HCT116 (cell line): ENCODE measurements at regions not wholly inside any gene's neighbourhood (a gene's known extent, or its start where the extent isn't known, plus 50 kb on each side); places are given as distances from the start of the nearest gene placed in this dataset.

ENCODE experiments used
- ATAC-seq: fragments of 200-7000 bp; cut with Tn5 transposase; 2 replicates; pipeline ENCODE4 v1.9.1; 2020; ENCODE audit warnings: mild to moderate bottlenecking, moderate library complexity
- BruUV-seq: library from RNA; stranded (reverse); fragments of 400-500 nt; replicated peaks from 2 replicates; lab custom pipeline; 2021; lab: Mats Ljungman, UMichigan
- CTCF ChIA-PET: fragments of 300-600 bp; sonication (Branson Sonifier 250); formaldehyde crosslinking; loops from one replicate; lab custom pipeline; 2021; ENCODE audit warnings: antibody characterized with exemption; lab: Charles Lee
- POLR2A ChIA-PET: fragments of 300-600, 350-600 bp; sonication (Branson Sonifier 250); formaldehyde crosslinking; loops from one replicate; lab custom pipeline; 2021; ENCODE audit warnings: antibody characterized with exemption; lab: Charles Lee
- RAD21 ChIA-PET, 2 experiments: fragments of 300-600 bp; sonication (Branson Sonifier 250); formaldehyde crosslinking; loops; one replicate each; lab custom pipeline; 2023; ENCODE audit warnings: low total read pairs in 2 of 2; ENCODE audit not compliant: uncharacterized antibody in 2 of 2, unreplicated experiment in 2 of 2, low non-redundant PET in 1 of 2; lab: Charles Lee
- DNase-seq: peaks from one replicate; pipeline ENCODE4 v3.0.0-alpha.2; 2010; ENCODE audit warnings: low read depth, low spot score
- H2AFZ ChIP-seq: fragments of 200-600 bp; shearing (Covaris generic), sonication (generic); 2 replicates; pipeline ENCODE4 v1.6.1; 2017; ENCODE audit warnings: low read depth, mixed run types, mixed read lengths, antibody characterized with exemption, low read length; ENCODE audit not compliant: poor library complexity, severe bottlenecking
- H3K27ac ChIP-seq: 2 replicates; pipeline ENCODE4 v1.5.1; 2012; ENCODE audit warnings: low read depth, low read length
- H3K27me3 ChIP-seq: fragments of 200-600 bp; sonication (generic); 2 replicates; pipeline ENCODE4 v1.6.1; 2016; ENCODE audit warnings: mixed run types, low read length, mixed read lengths; ENCODE audit not compliant: insufficient read depth
- H3K36me3 ChIP-seq, 2 experiments: fragments of 200-500 bp in 1 of 2; fragments of 200-600 bp in 1 of 2; sonication (Bioruptor generic) in 1 of 2; sonication (generic) in 1 of 2; 2 replicates each; pipeline versions ENCODE4 v1.5.1 to v1.6.1; 2014 to 2016; ENCODE audit warnings: low read length in 2 of 2, inconsistent platforms in 1 of 2, mixed read lengths in 1 of 2, mixed run types in 1 of 2; ENCODE audit not compliant: insufficient read depth in 2 of 2, control insufficient read depth in 1 of 2
- H3K4me1 ChIP-seq, 2 experiments: fragments of 200-600 bp in 1 of 2; sonication (generic) in 1 of 2; 2 replicates each; pipeline versions ENCODE4 v1.5.1 to v1.6.1; 2012 to 2017; ENCODE audit warnings: low read length in 2 of 2, inconsistent platforms in 1 of 2, mild to moderate bottlenecking in 1 of 2, mixed read lengths in 1 of 2, mixed run types in 1 of 2, moderate library complexity in 1 of 2; ENCODE audit not compliant: insufficient read depth in 2 of 2, control insufficient read depth in 1 of 2
- H3K4me2 ChIP-seq: fragments of 200-600 bp; sonication (generic); 2 replicates; pipeline ENCODE4 v1.6.1; 2017; ENCODE audit warnings: mixed run types, low read length, mixed read lengths
- H3K4me3 ChIP-seq, 2 experiments: fragments of 200-600 bp in 1 of 2; sonication (generic) in 1 of 2; replicated peaks in 1 of 2; 2 replicates each; pipeline ENCODE4 v1.5.1; 2011 to 2016; ENCODE audit warnings: low read length in 2 of 2, control low read depth in 1 of 2, low read depth in 1 of 2, mild to moderate bottlenecking in 1 of 2, mixed read lengths in 1 of 2, mixed run types in 1 of 2
- H3K79me2 ChIP-seq: fragments of 200-600 bp; sonication (generic); 2 replicates; pipeline ENCODE4 v1.6.1; 2017; ENCODE audit warnings: mild to moderate bottlenecking, mixed run types, low read length, moderate library complexity, mixed read lengths; ENCODE audit not compliant: insufficient read depth
- H3K9ac ChIP-seq: fragments of 200-600 bp; sonication (generic); 2 replicates; pipeline ENCODE4 v1.6.1; 2016; ENCODE audit warnings: low read length, mixed read lengths
- H3K9me2 ChIP-seq: fragments of 200-600 bp; sonication (generic), shearing (Covaris generic); 2 replicates; pipeline ENCODE4 v1.6.1; 2017; ENCODE audit warnings: mixed run types, mild to moderate bottlenecking, moderate library complexity; ENCODE audit not compliant: insufficient read depth
- H3K9me3 ChIP-seq, 2 experiments: fragments of 200-500 bp in 1 of 2; fragments of 200-600 bp in 1 of 2; sonication (Bioruptor generic) in 1 of 2; sonication (generic) in 1 of 2; 2 replicates each; pipeline ENCODE4 v1.6.1; 2014 to 2017; ENCODE audit warnings: low read length in 2 of 2, mixed read lengths in 2 of 2, inconsistent platforms in 1 of 2, low read depth in 1 of 2, mild to moderate bottlenecking in 1 of 2, mixed run types in 1 of 2, moderate library complexity in 1 of 2; ENCODE audit not compliant: control insufficient read depth in 1 of 2, insufficient read depth in 1 of 2
- H4K20me1 ChIP-seq: fragments of 200-600 bp; sonication (generic), shearing (Covaris generic); 2 replicates; pipeline ENCODE4 v1.6.1; 2017; ENCODE audit warnings: mixed run types, mild to moderate bottlenecking, moderate library complexity; ENCODE audit not compliant: insufficient read depth
- CBX3 ChIP-seq: IDR thresholded peaks from 2 replicates; pipeline ENCODE4 v1.6.1; 2012; ENCODE audit warnings: low read depth
- CTCF ChIP-seq, 3 experiments: fragments of 200-600 bp in 1 of 3; sonication (generic) in 1 of 3; IDR thresholded peaks in 2 of 3; conservative IDR thresholded peaks in 1 of 3; 2 replicates each; pipeline ENCODE4 v1.5.1; 2012 to 2017; ENCODE audit warnings: low read depth in 2 of 3, low read length in 2 of 3, antibody characterized with exemption in 1 of 3, borderline replicate concordance in 1 of 3, control low read depth in 1 of 3, mild to moderate bottlenecking in 1 of 3, mixed read lengths in 1 of 3, mixed run types in 1 of 3, moderate library complexity in 1 of 3; ENCODE audit not compliant: insufficient read depth in 1 of 3
- EGR1 ChIP-seq: IDR thresholded peaks from 2 replicates; pipeline ENCODE4 v1.6.1; 2012; ENCODE audit warnings: low read depth
- ELF1 ChIP-seq: IDR thresholded peaks from 2 replicates; pipeline ENCODE4 v1.6.1; 2012; ENCODE audit warnings: low read depth, borderline replicate concordance
- FOSL1 ChIP-seq: IDR thresholded peaks from 2 replicates; pipeline ENCODE4 v1.6.1; 2012; ENCODE audit warnings: low read depth
- MAX ChIP-seq: IDR thresholded peaks from 2 replicates; pipeline ENCODE4 v1.6.1; 2012
- POLR2AphosphoS5 ChIP-seq: IDR thresholded peaks from 2 replicates; pipeline ENCODE4 v1.6.1; 2011; ENCODE audit warnings: mild to moderate bottlenecking, low read depth, low read length, moderate library complexity
- RAD21 ChIP-seq: IDR thresholded peaks from 2 replicates; pipeline ENCODE4 v1.6.1; 2012; ENCODE audit warnings: low read depth, mild to moderate bottlenecking
- REST ChIP-seq: IDR thresholded peaks from 2 replicates; pipeline ENCODE4 v1.6.1; 2012; ENCODE audit warnings: low read depth
- SP1 ChIP-seq: IDR thresholded peaks from 2 replicates; pipeline ENCODE4 v1.6.1; 2012; ENCODE audit warnings: low read depth
- SRF ChIP-seq: IDR thresholded peaks from 2 replicates; pipeline ENCODE4 v1.6.1; 2012; ENCODE audit warnings: low read depth
- TCF7L2 ChIP-seq: IDR thresholded peaks from 2 replicates; pipeline ENCODE4 v1.7.0; 2011; ENCODE audit warnings: borderline replicate concordance, inconsistent platforms; ENCODE audit not compliant: insufficient read depth, insufficient read length; ENCODE audit errors: extremely low read depth
- ZBTB33 ChIP-seq: IDR thresholded peaks from 2 replicates; pipeline ENCODE4 v1.6.1; 2011; ENCODE audit warnings: mild to moderate bottlenecking, low read length, moderate library complexity; ENCODE audit not compliant: insufficient replicate concordance; ENCODE audit errors: extremely low read depth
- ZFX ChIP-seq: fragments of 450-650 bp; IDR thresholded peaks from 2 replicates; pipeline ENCODE4 v1.6.1; 2017
- ZNF274 ChIP-seq: fragments of 200-500 bp; sonication (Bioruptor generic); IDR thresholded peaks from 2 replicates; pipeline ENCODE4 v1.6.1; 2014; ENCODE audit warnings: mild to moderate bottlenecking, low read depth, low read length, inconsistent platforms
- intact Hi-C: fragments of 100-400 bp; cut with micrococcal nuclease; formaldehyde crosslinking; loops from 2 replicates; pipeline ENCODE4 v1.10.0; 2022

GRCh38 chr2:57558312-57558711 is 488.3 kb upstream of the VRK2 start:
- no peaks in the 10 kb centered on the region for H3K9me3 ChIP-seq
- ChIA-PET CTCF (no interaction called here), RAD21 (no interaction called here), POLR2A (no interaction called here)
- H2AFZ ChIP-seq: no peak overlapping the region
- no peaks in the 10 kb centered on the region for H3K9me2 ChIP-seq
- H3K9ac ChIP-seq: no peak overlapping the region
- no peaks in the 10 kb centered on the region for H3K79me2 ChIP-seq
- no peaks in the 10 kb centered on the region for H4K20me1 ChIP-seq
- H3K27me3 ChIP-seq: no peaks in the 10 kb centered on the region
- no peak for TF ChIP-seq ZBTB33
- TF ChIP-seq SRF: no peak
- no peak for TF ChIP-seq FOSL1
- TF ChIP-seq SP1: no peak
- no peak for TF ChIP-seq MAX
- no peak for TF ChIP-seq REST
- no peak for TF ChIP-seq POLR2AphosphoS5
- no peak for TF ChIP-seq ZNF274
- TF ChIP-seq ZFX: no peak
- no peak for TF ChIP-seq CTCF (IDR thresholded peaks at IDR 0.05 in 2 of 3, conservative IDR thresholded peaks at IDR 0.05 in 1 of 3; ENCODE audit: borderline replicate concordance in 1 of 3, insufficient read depth in 1 of 3, low read depth in 2 of 3, low read length in 2 of 3)
- TF ChIP-seq CBX3: no peak
- no peak for TF ChIP-seq EGR1
- TF ChIP-seq RAD21: no peak
- TF ChIP-seq TCF7L2: no peak
- no peak for TF ChIP-seq ELF1
- intact Hi-C loops: no loop called here
- ATAC-seq (no peak), DNase-seq (no peak)
- no peak overlapping the region for H3K4me2 ChIP-seq
- H3K36me3 ChIP-seq: no peaks in the 10 kb centered on the region
- no peak overlapping the region for H3K27ac ChIP-seq
- BruUV-seq: no TSS peak
- H3K4me3 ChIP-seq: no peak overlapping the region
- H3K4me1 ChIP-seq: no peaks in the 10 kb centered on the region
